ENCODE measurements at regions not wholly inside any gene's neighbourhood (a gene's known extent, or its start where the extent isn't known, plus 50 kb on each side); places are given as distances from the start of the nearest gene placed in this dataset.
A peak's percentile ranks its signal among the peaks of the same experiment; 100 is the strongest.
"Not testable (repeated sequence)": the region's sequence is repeated elsewhere in the genome, so short reads cannot be mapped to it uniquely, and the experiment has no call there.

DNA sequence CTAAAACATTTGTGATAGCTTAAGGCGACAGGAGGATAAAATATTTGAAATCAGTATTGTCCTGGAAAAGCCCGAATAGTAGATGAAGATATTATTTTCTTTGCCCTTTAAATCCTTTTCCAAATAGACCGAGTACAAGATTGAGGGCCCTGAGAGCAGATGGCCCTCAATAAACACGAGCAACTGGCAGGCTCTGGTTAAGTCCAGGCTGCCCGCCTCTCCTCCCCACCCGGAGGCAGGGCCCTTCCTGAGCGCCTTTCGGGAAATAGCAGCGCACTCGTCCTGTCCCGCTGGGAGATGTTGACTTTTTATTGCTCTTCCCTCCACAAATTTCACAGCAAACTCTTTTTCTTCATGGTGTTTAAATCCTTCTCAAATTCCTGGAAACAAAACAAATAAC, 50.8 kb upstream of the MAX start:
- DNase-seq, result no peak

DNA sequence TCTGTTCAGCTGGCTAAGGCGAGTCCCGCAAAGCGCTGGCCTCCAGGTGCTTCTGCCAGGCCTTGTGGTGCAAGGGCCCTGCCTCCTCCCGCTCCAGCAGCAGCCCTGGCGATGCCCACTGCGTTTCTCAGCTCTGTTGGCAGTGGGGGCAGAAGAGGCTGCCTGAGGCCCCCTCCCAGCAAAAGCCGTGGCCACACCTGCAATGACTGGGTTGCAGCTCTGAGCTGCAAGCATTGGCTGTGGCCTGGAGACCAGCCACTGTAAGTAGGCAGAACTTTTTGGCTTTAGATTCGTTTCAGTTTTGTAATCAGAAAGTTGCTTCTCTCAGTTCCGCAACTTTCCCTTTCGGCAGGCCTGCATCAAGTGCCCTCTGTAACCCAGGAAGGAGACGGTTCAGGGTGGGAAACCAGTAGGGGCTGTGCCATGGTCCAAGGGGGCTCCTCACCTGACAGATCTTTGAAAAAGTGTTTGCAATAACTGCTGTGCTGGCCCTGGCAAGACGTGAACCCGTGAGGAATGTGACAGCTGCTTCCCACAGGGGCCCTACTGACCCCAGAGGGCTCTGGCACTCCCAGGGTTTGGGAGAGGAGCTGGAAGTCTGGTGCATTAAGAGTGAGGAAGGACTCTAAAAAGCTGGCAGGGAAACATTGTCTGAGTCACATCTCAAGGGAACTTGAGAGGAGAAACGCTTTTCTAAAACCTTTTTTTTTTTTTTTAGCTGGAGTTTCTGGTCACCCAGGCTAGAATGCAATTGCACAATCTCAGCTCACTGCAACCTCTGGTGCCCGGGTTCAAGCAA, 54.5 kb upstream of the MAX start:
- DNase-seq, result no peak

DNA sequence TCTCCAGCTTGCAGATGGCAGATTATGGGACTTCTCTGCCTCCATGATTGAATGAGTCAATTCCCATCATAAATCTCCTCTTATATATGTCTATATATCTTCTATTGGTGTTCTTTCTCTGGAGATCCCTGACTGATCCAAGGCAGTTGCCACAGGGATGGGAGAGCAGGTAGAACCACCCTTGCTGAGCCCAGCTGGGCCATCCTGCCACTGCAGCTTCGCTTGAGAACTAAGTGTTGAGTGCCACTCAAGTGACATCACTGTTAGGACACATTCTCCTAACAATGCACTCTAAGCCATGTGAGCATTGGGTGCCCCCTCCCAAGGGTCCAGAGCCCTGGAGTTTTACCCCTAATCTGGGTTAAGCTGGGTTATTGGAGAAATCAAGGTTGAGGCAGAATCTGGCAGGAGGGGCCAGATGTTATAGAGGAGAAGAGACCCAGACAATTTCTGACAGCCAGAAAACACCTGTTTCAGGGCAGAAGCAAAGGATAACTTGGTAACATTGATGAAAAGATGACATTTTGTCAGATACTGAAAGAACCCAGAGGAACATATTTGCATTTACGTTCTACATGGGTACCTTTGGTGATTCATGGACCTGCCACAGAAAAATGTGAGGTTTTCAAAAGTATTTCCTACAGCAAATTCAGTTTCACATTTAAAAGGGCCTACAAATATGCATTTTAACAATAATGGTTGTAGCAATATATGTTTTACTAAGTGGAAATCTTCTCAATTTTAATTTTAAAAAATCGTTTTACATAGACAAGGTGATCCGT, 57.2 kb upstream of the MAX start:
- DNase-seq, result no peak

DNA sequence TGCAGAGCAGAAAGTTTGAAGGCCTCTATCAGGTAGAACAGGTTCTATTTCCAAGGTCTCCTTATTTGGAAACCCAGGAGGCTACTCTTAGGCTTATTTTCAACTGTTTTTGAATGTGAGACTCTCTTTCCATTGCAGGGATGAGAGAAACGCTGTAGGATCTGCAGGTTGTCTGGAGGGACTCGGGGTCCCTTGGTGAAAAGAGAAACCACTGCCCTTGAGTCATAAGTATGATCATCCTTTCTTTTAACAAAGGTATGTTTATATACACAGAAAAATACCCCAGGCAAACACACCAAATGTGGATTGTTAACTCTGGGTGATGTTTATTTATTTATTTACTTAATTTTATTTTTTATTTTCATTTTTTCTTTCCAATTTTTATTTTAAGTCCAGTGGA, 57.8 kb upstream of the MAX start:
- no peak for DNase-seq

DNA sequence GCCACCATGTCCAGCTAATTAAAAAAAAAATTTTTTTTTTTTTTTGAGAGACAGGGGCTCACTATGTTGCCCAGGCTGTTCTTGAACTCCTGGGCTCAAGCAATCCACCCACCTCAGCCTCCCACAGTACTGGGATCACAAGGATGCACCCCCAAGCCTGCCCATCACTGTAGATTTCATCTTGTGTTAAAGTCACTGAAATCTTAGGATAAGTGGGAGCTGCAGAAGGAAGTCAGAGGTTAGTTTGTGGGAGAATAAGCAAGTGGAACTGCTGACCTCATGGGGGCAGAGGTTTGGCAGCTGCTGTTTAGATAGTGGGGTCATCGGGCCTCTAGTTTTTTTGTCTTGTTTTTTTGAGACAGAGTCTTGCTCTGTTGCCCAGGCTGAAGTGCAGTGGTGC, 59.7 kb upstream of the MAX start:
- no peak for DNase-seq

DNA sequence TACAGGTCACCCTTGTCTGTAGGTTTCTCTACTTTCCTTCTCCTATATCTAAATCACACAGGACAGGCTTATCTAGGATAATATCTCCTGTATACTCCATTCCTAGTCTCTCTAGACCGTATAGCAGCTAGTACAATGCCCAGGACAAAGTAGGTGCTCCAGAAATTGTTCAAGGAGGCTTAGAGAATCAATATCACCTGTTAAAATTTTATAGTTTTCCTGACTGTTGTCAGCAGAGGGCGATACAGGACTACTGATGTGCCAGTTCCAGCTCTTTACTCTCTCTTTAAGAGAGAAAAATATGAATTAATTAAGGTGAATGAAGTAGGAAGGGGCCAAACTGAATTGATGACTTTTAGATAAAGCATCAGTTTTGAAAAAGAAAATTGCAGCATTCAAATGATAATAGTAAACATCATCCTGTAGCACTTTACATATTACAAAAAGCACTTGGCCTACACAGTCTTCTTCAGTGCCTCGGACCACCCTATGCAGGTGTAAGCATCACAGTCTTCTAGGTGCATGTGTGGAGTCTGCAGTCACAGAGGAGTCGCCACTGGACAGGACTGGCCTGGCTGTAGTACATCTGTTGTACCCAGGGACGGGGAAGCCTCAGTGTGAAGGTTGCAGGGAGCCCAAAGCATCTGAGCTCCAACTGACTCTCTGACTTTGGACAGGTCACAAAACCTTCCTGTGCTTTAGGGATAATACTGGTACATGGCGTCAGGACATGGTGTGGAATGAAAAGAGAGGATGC, 61.9 kb upstream of the MAX start:
- peak; percentile 20 for DNase-seq

DNA sequence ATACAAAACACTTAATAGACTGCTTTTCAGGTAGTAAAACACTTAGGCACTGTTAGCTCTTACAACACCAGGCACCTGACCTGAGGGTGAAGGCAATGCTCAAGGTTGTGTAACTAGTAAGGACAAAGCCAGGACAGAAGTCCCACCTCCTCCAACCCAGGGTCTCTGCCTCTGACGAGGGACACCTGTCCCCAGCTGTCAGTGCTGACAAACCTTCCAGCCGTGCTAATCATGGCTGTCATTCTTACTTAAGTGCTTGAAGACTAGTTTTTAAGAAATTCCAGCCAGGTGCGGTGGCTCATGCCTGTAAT, 62.5 kb upstream of the MAX start:
- DNase-seq, result no peak

DNA sequence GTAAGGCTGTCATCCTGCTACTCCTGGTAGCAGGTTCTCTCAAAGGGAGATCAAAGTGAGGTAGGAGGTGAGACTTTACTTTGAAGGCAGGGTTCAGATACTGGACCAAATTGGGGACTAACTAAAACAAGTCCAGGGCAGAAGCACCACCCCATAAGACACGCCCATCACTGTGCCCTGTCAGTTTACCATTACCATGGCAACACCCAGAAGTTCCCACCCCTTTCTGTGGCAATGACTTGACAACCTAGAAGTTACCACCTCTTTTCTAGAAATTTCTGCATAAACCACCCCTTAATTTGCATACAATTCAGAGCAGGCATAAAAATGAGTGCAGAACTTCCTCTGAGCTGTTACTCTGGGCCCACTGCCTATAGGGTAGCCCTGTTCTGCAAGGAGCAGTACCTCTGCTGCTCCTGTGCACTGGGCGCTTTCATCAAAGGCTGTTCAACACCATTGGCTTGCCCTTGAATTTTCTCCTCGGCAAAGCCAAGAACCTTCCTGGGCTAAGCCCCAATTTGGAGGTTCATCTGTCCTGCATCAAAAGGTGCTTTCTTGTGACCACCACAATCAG, 64.8 kb upstream of the MAX start:
- no peak for DNase-seq

DNA sequence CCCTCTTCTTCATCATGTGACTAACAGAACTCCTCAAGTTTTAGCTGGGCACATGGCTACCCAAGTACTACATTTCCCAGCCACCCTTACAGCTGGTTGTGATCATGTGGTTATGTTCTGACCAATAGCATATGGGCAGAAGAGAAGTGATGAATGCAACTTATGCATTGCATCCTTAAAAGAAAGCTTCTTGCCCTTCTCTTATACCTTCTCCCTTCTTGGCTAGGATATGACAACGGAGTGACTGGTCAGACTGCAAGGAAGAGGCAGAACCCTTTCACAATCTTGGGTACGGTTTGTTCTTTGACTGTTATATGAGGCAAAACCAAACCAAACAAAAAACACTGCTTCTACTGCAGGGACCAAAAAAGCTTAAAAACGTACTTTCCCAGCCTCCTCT, 66.5 kb upstream of the MAX start:
- DNase-seq, result no peak

DNA sequence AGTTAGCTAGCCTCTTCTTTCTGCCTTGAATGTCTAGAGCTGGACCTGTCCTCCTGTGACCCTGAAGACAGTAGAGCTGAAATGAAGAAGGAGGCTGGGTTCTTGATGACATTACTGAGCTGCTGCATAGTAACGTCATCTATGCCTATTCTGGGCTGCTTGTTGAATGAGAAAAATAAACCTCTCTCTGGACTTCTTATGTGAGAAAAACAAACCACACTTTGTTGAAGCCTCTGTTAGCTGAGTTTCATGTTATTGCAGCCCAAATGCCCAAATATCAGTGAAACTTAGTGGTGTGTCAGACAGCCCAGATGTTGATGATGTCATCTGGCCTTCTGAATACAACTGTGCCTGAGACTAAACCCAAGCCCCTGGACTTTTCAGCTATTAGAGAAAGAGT, 67.0 kb upstream of the MAX start:
- no peak for DNase-seq

DNA sequence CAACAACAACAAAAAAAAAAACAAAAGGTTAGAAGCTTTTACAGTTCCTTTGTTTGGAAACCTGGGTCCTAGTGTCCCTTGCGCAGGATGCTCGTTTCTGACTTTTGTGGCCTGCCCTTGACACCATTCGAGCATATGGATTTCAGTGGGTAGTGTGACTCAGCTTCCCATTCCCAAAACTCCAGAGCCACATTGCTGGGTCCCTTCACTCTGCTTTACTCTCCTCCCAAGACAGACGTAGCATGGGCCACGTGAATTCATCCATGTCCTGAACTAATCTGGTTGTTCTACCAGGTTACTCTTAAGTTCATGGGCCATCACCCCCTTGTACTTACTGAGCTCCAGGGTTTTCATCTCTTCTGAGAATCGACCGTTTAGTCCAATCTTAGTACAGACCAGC, 68.0 kb upstream of the MAX start:
- DNase-seq, result no peak

DNA sequence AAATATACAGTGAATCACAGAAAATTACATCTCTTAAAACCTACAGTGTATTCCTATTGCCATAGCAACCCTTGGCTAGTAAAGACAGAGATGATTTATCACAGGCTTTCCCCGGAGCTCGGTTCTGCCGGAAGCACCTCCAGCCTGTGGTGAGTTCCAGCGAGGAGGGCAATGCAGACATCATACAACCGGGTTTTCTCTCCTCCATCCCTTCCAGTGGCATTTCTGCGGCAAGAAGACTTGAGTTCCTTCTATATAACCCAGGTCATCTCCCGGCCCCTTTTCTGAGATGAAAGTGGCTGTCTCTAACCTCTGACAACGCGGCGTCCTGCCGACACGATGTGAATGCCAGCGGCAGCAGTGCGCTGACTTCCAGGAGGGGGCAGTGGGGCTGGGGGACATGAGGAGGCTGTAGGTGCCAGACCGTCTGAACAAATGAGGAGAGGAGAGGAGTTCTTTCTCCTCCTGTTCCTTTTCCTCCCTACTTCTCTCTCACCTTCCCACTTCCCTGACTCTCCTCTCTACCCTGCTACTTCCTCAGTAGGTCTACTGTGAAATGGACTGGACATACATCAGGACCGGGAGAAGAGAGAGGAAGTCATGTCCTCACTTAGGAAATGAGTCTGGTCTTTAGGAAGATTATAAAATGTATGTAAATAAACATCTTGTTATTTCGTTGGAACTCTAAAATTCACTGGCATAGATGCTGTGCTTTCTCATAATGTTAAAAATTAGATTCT, 68.6 kb upstream of the MAX start:
- peak; percentile 11 for DNase-seq

DNA sequence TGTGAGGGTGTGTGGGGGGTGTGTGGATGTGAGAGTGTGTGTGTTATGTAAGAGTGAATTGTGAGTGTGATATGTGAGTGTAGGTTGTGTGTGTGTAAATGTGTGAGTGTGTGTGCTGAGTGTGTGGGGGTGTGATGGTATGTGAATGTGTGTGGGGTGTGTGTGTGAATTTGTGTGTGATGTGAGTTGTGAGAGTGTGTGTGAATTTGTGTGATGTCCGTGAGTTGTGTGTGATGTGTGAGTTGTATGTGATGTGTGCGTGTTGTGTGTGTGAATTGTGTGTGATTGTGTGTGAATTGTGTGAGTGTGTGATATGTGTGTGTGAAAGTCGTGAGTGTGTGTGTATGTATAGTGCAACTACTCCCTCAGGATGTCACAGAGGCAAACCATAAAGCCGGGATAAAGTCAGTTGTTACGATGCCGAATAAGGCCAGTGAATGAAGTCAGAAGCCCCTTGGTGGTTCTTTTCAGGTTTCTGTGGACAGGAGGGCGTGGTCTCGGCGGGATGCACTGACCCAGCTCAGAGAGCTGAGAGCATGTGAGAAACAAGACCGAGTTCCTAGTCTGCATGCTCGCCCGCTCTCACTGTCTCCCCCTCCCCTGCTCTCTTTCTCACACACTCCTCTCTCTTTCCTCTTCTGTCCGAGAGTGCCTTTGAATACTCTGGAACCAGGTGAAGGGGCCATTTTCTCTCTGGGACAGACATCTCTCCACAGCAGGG, 71.8 kb upstream of the MAX start:
- DNase-seq, result no peak

DNA sequence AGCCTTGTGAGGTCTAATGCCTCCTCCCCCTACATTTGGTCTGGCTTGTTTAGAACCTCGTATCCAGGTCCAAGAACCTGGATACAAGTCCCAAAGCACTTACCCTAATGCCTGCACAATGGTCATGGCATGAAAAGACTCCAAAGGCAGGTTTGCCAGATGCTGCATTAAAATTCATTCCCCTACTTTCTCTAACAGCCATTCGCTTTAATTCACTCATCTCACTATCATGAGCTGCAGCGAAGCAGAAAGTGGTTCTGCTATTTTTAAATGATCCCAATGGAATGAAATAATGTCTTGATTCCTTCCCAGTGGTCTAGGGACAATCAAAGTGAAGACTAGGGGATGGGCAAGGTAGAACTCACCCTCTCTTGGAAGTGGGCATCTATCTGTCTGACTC, 72.5 kb upstream of the MAX start:
- no peak for DNase-seq

DNA sequence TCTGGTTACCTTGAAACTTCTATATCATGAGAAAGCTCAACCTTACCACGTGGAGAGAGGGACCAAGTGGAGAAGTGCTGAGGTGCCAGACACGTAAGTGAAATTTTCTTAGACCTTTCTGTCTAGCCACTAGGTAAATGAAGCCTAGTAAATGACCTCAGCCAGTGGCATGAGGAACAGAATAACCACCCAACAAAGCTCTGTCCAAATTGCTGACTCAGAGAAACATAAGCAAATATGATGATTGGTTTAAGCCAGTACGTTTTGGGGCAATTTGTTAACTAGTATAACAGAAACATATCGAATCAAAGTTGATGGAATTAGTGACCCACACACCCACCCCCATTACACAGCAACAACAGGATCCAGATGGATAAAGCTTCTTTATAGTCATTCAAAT, 75.2 kb upstream of the MAX start:
- no peak for DNase-seq

DNA sequence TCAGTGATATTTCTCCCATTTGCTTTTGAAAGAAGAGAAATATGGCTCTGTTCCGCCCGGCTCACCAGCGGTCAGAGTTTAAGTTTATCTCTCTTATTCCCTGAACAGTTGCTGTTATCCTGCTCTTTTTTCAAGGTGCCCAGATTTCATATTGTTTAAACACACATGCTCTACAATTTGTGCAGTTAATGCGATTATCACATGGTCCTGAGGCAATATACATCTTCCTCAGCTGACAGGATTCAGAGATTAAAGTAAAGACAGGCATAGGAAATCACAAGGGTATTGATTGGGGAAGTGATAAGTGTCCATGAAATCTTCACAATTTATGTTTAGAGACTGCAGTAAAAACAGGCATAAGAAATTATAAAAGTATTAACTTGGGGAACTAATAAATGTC, 76.9 kb upstream of the MAX start:
- DNase-seq, result not testable (repeated sequence)

DNA sequence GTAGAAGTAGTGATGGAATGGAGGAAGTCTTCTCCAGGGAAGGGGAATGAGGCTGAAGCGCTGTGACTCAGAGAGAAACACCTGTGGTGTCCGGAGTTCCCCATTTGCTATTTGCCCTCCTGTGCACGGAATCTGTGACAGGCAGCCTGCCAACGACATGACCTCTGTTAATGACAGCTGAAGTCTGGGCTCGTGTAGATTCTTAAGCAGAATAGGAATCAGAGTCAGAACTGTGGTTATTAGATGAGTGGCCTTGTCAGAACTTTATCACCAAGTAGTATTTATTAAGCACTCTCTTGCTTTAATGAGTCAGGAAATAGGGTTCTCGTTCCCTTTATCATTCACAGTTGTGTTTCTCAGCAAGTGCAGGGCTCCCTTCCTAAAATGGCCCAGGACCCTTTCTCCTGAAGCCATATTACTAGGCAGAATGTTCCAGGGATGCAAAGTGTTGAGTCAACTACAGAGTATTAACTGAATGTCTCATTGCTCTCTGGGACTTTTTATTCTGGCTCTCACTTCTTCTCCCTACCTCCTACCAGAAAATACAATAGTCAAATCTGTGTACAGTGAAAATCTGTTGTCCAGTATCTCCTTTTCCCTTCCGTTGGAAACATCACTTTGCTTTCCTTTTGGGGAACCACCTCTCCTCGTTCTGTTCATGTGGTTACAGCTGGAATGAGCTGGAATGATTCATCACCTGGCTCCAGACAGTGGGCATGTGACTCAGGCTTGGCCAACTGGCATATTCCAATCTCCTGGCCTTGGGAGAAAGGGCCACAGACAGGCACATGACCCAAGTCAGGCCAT, 77.8 kb upstream of the MAX start:
- no peak for DNase-seq

DNA sequence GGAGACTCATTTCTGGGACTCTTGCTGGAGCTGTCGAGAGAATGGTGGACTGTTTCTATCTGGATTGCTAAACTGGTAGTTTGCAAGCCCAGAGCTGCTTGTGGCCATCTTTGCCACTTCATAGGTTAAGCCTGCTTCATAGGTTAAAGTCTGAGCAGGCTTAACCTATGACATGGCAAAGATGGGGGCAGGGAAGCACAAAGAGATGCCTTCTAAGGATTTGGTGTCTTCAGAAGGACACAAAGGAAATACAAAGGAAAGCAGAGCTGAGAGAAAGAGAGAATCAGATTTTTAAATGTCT, 78.4 kb upstream of the MAX start:
- no peak for DNase-seq

DNA sequence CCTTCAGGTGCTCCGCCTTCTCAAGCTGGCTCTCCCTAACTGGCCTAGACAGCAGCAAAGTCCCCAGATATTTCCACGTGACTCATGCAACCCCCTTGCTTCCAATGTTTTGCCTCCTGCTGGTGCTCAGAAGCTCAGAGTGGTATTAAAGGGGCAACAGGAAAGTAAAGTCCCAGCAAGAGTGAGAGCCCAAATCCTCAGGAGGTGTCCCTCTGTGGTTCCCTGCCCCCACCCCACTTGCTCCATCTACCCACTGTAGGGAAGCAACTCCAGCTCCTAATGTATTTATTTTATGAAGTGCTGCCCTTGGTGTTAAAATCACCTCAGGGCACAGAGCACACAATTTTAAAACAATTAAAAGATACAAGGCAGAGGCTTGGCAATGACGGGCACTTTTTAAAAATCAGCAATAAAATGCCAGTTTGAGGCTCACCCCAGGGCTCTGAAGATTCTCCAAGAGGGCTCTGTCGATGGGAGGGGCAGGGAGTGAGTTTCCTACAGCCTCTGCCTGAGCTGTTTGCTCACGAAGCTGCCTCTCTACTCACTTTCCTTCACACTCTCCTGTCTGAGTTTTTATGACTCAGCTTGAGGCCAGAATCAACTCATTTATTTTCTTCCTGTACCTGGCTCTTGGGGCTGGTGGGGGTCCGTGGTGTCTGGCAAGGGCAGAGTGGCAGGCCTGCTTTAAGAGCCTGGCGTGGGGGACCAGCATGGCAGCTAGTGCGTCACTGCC, 81.9 kb upstream of the MAX start:
- no peak for DNase-seq

DNA sequence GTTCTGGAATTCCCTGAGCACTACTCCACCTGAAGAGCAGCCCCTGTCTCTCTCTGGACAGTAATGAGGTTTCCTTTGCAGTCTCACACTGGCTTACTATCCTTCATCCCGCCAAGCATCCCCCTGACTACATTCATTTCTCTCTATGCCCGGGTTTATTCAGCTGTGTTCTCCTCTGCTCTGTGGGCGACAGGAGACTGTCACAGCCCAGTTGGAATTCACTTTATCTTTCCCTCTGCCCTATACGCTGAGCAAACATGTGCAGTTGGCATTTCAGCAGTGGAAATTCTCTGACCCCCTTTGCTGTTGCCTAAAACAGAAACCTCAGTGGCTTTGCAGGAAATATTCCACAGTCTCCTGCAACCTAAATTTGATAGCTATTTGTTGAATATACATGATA, 83.5 kb upstream of the MAX start:
- DNase-seq, result no peak

DNA sequence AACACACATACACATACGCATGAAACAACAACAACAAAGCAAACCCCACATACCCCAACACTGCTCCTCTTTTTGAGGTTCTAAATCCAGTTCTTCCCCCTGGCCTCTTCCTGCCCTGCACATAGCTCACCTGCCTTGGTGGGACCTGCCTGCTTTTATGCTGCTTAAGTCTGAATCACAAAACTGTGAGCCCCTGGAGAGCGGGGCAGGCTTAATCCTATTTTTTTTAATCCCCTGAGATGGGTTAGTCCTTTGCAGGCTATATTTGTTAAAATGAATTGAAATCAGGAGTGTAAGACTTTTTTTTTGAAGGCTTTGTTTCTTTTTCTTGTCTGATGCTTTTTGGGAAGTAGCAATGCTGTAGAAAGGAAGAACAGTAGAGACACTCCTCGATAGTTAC, 84.6 kb upstream of the MAX start:
- no peak for DNase-seq
